ENCODE measurements at regions not wholly inside any gene's neighbourhood (a gene's known extent, or its start where the extent isn't known, plus 50 kb on each side); places are given as distances from the start of the nearest gene placed in this dataset.
A peak's percentile ranks its signal among the peaks of the same experiment; 100 is the strongest.
"Not testable (repeated sequence)": the region's sequence is repeated elsewhere in the genome, so short reads cannot be mapped to it uniquely, and the experiment has no call there.

GRCh38 chr7:104956753-104957450 lies 57.1 kb upstream of the KMT2E start:
- DNase-seq = no peak

- DNase-seq = no peak
These were observed 55.6 kb upstream of the KMT2E start for GRCh38 chr7:104958371-104958865.

DNA sequence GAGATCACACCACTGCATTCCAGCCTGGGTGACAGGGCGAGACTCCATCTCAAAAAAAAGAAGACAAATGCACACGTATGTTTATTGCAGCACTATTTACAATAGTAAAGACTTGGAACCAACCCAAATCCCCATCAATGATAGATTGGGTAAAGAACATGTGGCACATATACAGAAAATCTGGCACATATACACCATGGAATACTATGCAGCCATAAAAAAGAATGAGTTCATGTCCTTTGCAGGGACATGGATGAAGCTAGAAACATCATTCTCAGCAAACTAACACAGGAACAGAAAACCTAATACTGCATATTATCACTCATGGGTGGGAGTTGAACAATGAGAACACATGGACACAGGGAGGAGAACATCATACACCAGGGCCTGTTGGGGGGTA lies 54.5 kb upstream of the KMT2E start:
- not testable (repeated sequence) for DNase-seq

DNA sequence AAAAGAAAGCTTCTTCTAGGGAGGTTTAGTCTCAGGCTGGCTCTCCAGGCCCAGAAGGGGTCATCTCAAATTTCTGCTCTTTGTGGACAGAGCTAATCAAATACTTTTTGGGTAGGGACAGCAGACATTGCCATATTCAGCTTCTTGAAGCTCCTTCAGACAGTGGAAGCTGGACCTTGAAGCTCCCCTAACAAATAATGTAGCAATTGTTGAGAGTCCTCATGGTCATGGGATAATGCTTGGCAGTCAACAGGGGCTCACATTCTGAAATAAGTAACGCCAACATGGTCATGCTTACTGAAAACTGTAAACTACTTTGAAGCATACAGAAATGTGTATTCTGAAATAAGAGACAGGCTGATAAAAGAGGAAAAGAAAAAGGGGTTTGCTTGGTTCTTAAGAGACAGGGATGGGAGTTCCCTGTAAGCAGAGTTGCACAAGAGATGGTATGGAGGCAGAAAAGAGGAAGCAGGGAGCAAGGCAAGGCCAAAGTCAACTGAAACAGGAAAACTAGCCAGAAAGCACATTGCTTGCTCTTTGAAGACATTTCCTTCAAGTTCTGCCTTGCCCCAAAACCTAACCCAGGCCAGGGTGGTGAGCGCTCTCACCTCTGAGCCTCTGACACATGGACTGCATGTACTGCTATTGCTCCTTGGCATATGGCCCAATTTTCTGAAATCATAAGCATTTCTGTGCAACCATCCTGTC lies 53.1 kb upstream of the KMT2E start:
- DNase-seq = peak; percentile 26

DNA sequence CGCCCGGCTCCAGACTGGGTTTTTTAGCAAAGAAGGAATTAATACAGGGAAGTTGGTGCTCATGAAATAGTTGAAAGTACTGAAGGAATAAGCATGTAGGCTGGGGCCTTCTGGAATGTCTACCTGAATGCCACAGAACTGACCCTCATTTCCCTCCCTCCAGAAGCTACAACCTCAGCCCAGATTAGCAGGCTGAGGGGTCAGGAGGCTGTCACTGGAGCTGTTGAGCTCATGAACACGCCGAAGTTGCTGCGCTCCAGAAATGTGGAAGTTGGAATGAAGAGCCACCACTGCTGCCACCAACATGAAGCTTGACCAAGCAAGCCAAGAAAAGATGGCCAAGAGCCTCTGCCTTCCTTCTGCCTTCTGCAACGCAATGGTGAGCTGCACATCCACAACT lies 52.2 kb upstream of the KMT2E start:
- DNase-seq = no peak

GRCh38 chr7:104962781-104963180 lies 51.2 kb upstream of the KMT2E start:
- DNase-seq = no peak

DNA sequence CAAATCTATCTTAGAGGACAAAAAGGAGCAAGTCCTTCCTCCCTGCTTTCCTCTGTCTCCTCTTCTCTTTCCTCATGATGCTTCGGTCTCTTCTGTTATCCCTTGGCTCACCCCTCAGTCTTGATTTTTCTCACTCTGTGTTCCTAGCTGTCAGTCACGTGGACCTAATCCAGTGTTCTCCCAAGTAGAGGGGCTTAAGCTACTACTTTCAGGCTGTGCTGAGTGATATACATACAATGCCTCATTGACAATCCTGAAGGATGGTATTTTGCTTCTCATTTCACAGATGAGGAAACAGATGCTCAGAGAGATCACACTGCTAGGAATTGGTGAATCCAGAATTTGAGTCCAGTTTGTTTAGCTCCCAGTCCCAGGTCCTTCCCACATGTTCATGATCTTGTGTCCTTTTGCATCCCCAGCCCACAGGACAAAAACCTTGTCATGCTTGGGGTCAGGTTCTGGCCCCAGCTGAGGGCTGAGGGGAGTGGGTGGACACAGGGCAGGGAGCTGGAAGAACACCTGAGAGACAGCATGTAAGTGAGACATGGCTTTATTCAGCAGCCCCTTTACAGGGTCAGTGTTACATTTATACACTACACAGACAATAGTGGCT lies 50.5 kb upstream of the KMT2E start:
- no peak for DNase-seq

DNA sequence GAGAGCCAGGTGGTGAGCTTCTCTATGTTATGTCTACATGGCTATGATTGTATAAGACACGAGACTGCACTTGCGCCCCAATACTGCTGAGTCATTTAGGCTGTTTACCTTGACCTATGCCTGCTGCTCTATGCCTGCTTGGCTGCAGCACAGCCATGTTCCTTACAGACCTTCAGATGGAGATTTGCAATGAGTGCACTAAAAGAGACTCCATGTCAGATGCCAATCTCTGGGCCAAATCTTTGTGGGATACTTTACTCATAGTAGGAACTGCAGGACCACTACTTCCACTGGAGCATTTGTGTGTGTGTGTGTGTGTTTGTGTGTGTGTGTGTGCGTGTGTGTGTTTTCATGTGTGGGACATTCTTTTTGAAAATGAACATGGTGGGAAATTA lies 50.0 kb upstream of the KMT2E start:
- DNase-seq = no peak

Measured in hematopoietic multipotent progenitor cell treated with erythropoietin and hydrocortisone succinate and interleukin-3 and kit ligand, for 8 days (in vitro differentiated cells).